ENCODE measurements at regions not wholly inside any gene's neighbourhood (a gene's known extent, or its start where the extent isn't known, plus 50 kb on each side); places are given as distances from the start of the nearest gene placed in this dataset.

DNA sequence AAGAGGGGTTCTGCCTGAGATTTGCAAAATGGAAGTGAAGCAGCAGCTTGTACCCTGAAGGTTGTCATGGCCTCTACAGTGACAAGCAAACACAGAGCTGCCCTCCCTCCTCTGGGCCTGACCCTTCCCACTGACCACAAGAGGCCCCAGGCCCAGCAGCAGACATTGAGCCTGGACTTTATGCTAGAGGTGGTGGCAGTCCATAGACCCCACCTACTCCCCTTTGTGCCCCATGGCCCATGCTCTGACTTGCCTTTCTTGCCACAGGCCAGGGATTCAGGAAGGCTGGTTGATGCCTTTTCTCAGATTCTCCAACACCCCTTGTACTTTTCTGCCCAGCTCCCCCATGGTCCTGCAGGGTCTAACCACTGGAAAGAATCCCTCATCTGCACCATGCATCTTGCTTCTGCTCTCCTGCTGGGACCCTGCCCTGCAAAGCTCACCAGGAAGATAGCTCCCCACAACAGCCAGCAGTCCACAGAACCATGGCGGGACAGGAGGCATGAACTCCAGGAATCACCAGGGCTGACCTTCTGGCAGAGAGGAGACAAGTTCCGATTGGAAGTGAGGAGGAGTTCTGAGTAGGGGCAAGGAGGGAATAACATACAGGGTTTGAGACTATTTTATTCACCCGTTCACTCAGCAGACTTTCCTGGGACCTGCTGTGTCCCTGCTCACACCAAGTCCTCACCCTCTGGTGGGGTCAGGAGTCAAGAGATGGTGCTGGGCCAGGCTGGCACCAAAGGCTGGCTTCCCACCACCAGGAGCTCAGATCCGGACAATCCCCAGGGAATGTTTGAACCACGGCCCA, 263.8 kb downstream of the SYK start:
- in situ Hi-C loops (cut with HindIII; ENCODE audit: low sequenced_read_pairs): no loop called here

DNA sequence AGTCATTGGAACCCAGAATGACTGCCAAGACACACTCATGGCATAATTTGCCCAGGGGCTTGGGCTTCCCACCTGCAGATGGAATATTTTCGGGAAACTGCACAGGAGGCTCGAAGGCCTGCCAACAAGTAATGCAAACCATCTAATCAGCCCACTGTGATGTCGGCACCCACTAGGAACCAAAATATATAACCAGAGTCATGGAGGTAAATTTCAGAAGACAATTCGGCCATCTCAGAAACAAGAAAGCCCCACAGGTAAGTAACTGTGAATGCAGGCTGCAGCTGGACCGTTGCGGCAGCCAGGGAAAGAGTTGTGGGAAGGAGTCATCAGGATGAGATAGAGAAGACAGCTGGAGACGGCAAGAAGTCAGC, 264.4 kb downstream of the SYK start:
- in situ Hi-C loops (cut with HindIII; ENCODE audit: low sequenced_read_pairs): no loop called here

DNA sequence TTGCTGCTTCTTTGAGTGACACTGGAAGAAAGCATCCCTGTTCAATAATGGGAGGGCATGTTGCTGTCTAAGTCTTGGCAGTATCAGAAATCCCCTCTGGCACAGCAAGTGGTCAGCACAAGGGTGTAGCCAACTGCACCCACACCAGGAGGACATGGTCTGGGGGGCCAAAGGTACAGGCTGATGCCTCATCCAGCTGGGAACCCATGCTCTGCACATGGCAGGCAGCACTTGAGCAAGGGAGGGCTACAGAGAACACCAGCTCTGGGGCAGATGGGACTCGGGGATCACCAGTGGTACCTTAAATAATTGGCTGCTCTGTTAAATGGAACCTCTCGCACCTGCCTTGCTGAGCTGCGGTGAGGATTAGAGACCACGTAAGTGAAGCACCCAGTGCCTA, 265.2 kb downstream of the SYK start:
- in situ Hi-C loops (cut with HindIII; ENCODE audit: low sequenced_read_pairs): no loop called here

DNA sequence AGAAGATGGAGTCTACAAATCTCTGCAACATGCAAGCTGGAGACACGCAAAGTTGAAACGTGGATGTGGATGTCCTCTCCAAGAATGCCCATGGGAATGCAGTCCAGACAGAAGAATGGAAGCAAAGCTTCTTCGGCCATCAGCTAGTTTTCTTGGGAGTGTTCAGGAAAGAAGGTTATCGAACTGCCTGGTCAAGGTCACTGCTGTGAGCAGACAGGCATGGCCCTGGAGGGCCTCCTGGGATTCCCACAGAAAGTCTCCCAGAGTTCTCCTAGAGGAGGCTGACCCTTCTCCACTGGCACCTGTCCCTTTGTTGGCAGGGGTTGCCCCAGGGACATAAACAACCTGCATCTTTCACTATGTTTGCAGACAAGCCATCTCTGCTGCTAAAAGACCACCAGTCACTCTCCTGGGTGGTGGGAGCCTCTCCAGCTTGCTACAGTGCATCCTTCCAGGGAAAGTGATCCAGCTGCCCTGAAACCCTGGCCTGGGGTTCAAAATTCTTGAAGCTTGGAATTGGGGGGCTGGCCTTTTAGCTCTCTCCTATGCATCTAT, 265.8 kb downstream of the SYK start:
- in situ Hi-C loops (cut with HindIII; ENCODE audit: low sequenced_read_pairs): no loop called here

DNA sequence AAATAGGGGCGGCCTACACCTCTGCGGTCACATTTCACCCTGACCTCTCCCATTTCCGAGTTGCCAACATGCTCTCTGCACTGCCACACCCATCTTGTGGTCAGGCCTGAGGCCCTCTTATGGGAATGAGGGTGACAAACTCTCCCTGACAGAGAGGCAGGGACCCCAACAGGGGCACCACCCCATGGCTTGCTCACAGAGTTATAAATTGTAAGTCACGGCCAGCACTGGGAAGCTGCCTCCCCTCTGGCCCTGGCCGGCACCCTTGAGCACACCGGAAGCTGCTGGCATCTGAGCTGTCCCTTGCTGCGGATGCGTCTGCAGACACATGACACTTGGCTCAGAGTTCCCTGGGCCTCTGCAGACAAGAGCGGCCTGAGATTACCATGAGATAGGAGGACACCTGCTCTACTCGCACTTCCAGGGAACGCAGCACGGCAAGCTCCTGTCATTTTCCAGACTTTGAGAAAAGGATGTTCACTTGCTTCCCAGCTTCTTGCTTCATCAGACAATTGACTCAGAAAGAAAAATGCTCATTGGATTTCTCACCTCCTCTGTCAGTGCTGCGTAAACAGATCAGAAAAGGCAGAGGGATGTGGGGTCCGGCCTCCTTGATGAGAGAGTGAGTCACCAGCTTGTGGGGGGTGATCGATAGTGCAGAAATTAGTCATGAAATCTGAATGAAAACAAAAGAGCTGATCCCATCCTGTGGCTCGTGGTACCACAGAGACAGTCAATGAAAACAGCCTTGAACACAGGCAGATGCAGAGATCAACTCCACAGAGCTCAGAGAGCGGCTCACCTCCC, 269.8 kb downstream of the SYK start:
- in situ Hi-C loops (cut with HindIII; ENCODE audit: low sequenced_read_pairs): no loop called here

DNA sequence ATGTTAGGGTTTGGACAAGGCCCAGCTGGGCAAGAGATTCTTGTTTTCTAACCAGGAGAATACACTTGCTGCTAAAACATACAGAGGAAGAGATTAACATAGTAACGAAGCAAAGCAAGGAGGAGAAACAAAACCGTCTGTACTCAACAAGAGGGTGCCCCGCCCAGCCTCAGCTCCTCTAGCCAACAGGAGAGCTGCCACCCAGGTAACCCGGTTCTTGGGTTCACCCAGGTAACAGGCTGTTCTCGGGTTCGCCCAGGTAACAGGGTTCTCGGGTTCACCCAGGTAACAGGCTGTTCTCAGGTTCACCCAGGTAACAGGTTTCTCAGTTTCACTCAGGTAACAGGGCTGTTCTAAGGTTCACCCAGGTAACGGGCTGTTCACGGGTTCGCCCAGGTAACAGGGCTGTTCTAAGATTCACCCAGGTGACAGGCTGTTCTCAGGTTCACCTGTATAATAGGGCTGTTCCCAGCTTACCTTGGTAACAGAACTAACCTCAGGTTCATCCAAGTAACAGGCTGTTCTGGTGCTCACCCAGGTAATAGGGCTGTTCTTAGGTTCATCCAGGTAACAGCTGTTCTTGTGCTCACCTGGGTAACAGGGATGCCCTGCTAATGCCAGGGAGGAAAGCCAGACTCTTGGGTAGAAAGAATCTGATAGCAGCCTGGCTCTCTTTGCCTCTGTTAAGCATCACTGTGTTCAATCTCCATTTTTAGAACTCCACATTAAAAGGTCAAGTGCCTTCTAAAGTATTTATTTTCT, 271.6 kb downstream of the SYK start:
- in situ Hi-C loops (cut with HindIII; ENCODE audit: low sequenced_read_pairs): no loop called here

DNA sequence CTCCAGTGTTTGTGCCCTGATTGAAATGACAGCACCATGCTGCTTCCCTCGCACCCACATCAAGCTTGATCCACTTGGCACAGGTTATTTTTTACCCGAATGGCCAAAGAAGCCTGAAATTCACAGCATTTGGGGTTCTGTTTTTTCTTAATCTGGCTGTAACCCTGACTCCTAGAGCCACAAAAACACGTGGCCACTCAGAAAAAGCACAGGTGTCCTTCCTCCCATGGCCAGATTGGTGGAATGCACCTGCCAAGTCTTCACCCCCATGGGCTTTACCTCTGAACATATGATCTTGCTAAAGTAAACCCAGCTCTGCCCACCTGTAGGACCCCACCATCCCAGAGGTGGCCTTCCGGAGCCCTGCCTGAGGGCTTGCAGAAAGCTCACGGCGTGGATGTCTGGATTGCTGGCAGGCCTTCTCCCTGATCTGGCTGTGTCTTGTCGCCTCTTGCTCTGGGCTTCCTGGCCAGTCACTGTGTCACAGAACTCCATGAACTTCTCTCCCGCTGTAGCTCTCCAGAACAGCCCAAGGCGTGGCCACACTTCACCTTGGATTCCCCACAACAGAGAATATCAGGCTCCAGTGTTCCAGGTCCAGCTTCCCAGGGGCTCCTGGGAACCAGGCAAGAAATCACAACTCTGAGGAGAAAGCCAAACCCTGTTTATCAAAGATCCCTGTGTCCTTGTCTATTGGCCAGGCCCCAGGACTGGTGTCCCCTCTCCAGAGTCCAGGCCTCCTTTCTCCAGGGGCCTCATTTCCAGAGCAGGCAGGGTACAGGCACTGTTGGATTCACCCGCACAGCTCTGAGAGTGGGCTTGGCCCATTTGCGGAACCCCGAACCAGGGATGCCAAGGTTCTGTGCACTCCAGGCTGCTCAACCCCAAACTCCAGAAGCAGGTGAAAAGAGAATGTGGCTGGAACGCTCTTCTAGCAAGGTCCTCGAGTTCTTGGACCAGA, 272.5 kb downstream of the SYK start:
- in situ Hi-C loops (cut with HindIII; ENCODE audit: low sequenced_read_pairs): no loop called here

DNA sequence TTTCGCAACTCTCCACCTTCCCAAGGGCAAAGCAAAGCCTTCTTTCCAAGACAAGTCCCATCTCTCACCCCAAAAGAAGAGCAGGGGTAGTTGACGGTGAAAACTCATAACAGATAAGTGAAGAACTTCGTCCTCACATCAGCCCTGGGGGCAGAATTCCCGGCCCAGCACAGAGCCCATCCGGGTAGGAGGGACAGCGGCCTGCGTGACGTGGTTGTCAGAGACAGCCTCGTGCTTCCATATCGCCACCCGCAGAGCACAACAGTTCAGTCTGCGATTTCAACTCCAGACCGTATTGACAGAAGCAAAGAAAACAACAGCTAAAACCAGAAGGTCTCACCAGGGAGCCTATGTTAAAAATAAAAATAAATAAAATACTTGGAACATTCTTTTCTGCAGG, 273.2 kb downstream of the SYK start:
- in situ Hi-C loops (cut with HindIII; ENCODE audit: low sequenced_read_pairs): no loop called here

DNA sequence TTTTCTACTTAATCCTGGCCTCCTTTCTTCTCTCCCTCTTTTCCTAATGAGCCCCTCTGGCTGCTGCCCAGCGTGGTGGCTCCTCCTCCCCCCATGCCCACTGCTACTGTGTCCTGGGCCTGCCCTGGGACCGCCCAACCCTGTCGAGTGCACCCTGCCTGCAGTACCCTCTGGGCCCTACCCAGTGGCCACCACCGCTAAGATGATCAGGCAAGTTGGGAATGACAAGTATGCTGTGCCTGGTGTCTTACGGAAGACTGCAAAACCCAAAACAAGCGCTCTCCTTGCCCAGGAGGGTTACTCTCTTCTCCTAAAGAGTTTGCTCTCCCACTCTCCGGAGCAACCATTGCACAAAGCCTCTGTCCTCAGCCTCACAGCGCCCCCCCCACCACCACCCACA, 273.7 kb downstream of the SYK start:
- in situ Hi-C loops (cut with HindIII; ENCODE audit: low sequenced_read_pairs): no loop called here

DNA sequence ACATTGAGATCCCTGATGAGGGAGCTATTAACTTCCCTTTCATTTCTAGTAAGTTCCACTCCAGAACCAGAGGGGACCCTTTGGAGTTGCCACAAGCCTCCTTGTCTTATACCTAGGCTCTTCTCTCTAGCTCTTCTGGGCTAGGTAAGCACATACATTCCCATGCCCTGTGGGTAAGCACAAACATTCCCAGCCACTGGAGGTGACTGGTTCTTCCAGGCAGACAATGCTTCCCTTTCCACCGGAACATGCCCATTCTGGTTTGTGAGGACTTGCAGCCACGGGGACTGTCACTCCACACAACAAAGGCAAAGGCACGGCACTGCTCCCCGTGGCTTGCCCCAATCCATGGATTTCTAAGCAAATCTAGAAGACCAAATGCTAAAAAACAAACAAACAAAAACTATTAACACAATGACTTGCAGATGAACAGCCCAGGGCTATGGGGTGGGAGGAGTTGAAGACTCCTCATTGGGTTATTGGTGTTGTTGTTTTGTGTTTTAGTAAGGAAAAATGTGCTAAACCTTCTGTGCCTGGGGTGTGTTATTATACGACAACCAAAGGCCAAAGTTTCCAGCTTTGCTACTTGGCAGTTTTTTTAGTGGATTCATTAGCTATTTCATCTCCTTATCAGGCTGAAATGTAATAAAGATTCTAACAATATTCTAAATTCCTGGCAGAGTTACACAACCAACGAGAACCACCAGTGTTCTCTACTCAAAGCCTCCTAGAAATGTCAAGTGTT, 276.2 kb downstream of the SYK start:
- in situ Hi-C loops (cut with HindIII; ENCODE audit: low sequenced_read_pairs): no loop called here

DNA sequence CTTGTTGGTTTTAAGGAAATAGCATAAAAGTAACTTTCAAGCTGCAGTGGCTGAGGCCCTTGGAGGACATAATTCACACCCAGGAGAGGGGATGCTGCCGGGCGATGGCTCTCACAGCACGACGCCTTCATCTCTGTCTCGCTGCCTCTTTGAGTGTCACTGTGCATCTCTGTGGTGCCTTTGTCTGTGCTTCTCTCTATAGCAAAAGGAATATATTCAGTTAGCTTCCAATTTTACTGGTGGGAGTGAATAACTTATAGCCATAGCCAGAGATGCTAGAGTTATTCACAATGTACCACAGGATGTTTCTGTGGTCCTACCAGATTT, 276.7 kb downstream of the SYK start:
- in situ Hi-C loops (cut with HindIII; ENCODE audit: low sequenced_read_pairs): no loop called here

DNA sequence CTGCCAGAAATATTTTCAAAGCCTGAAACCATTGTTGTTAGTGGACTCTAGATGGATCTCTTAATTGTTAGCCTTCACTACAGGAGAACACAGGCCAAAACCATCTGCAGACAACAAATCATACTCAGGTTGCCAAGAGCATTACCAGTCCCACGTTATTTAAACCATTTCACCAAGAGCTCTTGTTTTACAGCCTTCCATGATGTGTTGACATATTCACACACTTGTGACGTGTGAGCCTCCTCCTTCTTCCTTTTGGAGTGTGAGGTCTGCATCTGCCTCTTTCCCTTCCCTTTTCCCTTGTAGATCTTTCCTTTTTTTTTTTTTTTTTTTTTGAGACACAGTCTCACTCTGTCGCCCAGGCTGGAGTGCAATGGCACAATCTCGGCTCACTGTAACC, 279.0 kb downstream of the AUH start:
- in situ Hi-C loops (cut with HindIII; ENCODE audit: low sequenced_read_pairs): no loop called here

DNA sequence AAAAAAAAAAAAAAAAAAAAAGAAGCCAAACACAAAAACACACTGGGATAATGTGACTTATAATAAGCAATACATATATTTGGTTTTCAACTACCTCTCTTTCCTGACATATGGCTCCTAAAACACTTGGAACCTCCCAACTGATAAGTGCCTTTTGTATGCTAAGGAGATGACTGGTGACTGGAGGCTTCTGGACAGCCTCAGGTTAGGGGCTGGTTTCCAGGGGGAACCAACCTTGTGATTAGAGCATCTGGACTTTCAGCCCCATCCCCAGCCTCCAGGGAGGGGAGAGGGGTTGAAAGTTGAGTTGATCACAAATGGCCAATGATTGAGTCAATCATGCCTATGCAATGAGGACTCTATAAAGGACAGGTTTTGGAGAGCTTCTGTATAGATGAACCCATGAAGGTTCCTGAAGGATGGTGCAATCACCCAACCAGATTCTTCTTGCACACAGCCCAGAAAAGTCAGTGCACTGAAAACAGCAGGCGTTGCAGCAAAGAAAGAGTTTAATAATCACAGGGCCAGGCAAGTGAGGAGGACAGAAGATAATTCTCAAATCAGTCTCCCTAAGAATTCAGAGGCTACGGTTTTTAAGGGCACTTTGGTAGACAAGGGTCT, 276.7 kb downstream of the AUH start:
- in situ Hi-C loops (cut with HindIII; ENCODE audit: low sequenced_read_pairs): no loop called here

DNA sequence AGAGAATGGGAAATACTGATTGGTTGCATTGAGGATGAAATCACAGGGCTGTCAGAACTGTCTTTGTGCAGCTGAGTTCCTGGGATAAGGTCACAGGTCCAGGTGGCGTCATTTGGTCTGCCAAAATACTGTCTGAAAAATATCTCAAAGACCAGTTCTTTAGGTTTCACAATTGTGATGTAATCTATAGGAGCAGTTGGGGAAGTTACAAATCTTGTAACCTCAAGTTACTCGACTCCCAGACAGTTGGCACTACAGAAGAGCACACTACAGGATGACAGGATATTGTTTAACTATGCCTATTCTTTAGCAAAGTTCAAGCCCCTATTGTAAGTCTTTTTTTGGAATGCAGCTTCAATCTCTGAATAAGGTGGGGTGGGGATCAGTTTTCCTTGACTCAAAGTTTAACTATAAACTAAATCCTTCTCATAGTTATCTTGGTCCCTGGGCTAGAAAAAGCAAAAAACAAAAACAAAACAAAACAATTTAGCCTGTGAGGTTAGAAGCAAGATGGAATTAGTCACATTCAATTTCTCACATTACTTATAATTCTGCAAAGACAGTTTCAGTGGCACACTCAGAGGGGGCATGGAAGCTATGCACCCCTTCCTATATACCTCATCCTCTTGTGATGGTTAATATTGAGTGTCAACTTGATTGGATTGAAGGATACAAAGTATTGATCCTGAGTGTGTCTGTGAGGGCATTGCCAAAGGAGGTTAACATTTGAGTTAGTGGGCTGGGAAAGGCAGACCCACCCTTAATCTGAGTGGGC, 276.0 kb downstream of the AUH start:
- in situ Hi-C loops (cut with HindIII; ENCODE audit: low sequenced_read_pairs): no loop called here

DNA sequence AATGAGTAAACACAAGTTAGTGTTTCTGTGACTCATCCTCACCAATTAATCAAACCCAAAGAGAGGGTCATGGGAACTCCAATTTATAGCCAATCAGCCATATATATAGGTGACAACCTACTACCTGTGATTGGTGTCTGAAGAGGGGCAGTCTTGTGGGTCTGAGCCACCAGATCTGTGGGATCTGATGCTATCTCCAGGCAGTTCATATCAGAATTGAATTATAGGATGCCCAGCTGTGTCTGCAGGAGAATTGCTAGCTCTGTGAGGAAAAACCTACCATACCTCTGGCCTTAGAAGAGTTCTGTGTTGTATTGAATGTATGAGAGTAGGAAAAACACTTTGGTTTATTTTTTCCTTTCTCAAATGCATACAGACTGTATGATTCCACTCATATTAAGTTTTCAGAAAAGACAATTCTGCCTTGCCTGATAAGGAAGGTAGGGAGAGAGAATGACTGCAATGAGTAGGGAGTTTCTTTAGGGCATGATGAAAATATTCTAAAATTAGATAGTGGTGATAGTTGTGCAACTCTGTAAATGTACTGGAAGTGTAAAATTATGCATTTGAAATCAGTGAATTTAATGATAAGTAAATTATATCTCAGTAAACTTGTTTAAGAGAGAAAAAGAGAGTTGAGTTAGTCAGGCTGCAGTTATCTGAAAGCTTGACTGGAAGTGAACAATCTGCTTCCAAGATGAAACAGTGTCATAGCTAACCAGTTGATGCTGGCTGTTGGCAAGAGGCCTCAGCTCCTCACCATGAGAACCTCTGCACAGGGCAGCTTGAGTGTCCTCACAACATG, 274.9 kb downstream of the AUH start:
- in situ Hi-C loops (cut with HindIII; ENCODE audit: low sequenced_read_pairs): no loop called here

DNA sequence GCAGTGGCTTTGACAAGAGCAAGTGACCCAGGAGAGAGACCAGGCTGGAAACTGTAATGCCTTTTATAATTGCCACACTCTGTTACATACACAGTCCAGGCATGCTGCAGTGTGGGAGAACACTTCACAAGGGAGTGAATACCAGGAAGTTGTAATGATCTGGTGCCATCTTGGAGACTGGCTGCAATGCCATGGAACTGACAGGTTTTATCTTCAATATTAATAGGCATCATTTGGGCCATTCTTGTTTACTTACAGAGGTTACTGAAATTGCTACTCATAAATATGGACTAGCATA, 274.3 kb downstream of the AUH start:
- in situ Hi-C loops (cut with HindIII; ENCODE audit: low sequenced_read_pairs): no loop called here

DNA sequence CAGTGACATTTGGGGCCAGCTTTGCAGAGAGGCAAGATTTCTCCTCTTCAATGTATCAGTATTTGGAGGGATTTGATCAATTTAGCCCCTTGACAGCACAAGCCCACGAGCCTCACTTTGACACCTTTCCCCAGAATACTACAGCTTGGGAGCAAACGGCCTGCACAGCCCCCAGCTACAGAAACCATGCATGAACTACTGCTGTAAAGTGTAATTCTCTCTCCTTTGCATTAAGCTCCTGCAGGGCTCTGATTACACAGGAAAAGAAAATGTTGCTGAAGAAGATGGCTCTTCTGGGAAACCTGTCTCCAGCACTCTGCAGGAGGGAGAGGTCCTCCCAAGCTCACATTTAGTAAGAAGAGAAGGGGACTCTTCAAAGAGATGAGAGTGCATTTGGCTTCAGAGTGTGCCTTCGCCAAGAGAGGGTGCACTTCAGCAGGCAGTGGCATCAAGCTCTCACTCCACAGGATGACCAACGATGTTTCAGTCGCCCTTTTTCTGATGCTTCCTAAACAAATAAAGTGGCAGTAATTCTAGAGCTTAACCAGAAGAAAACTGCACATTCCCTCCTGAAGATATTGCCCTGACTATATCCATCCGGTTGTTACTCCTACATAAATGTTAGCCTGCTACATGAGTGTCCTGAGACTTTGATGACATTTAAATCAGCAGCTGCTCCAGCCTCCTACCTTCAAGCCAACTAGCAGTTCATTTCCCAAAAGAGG, 272.2 kb downstream of the AUH start:
- in situ Hi-C loops (cut with HindIII; ENCODE audit: low sequenced_read_pairs): no loop called here

DNA sequence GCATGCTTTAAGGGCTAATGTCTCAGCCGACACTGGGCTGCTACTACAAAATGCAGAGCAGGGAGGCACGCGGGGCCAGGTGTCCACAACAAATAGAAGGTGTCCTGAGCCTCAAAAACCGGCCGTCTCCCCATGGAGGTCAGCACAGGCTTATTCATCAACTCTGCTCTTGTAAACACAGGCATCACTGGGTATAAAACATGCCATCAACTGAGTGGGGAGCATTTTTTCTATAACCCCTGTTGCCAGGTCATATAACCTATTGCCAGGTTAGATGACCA, 271.6 kb downstream of the AUH start:
- in situ Hi-C loops (cut with HindIII; ENCODE audit: low sequenced_read_pairs): no loop called here

All from DLD1 (cell line).